ENCODE measurements at regions not wholly inside any gene's neighbourhood (a gene's known extent, or its start where the extent isn't known, plus 50 kb on each side); places are given as distances from the start of the nearest gene placed in this dataset.

- dilution Hi-C loops (cut with MboI; ENCODE audit: extremely low pct_ligation_motif_present, low sequenced_read_pairs): no loop called here
- H3K4me3 ChIP-seq (replicated peaks in 1 of 3; ENCODE audit: insufficient read depth in 1 of 3, low read depth in 1 of 3, low read length in 3 of 3): no peak overlapping the region
- H3K4me2 ChIP-seq (ENCODE audit: insufficient read depth, low read length): no peak overlapping the region
- POLR2A ChIA-PET: no interaction called here
- H3K9ac ChIP-seq (replicated peaks; ENCODE audit: extremely low read depth, insufficient read depth, low read length): no peak overlapping the region
- intact Hi-C loops (cut with micrococcal nuclease): no loop called here
- H3K9me3 ChIP-seq (replicated peaks; ENCODE audit: control insufficient read depth, insufficient read depth, low read length): no peaks in the 10 kb centered on the region
- no peaks in the 10 kb centered on the region for H3K27me3 ChIP-seq (ENCODE audit: control insufficient read depth in 2 of 2, insufficient read depth in 2 of 2, low read length in 2 of 2)
- CTCF ChIA-PET: no interaction called here
- no peaks in the 10 kb centered on the region for H4K20me1 ChIP-seq (replicated peaks; ENCODE audit: control insufficient read depth, extremely low read depth, insufficient read depth, low read length)
- FAIRE-seq: no peak
- H3K27ac ChIP-seq (ENCODE audit: insufficient read depth, low read depth, low read length): no peak overlapping the region
- no peaks in the 10 kb centered on the region for H3K36me3 ChIP-seq (ENCODE audit: control insufficient read depth in 2 of 2, extremely low read depth in 1 of 2, insufficient read depth in 2 of 2, low read length in 2 of 2)
- no peaks in the 10 kb centered on the region for H3K9me1 ChIP-seq (replicated peaks; ENCODE audit: control insufficient read depth, extremely low read depth, insufficient read depth, low read length)
- TF ChIP-seq CTCF (IDR thresholded peaks at IDR 0.05; ENCODE audit: extremely low read depth in 1 of 2, insufficient read depth in 1 of 2, low read depth in 1 of 2, low read length in 2 of 2) (no peak), MAX (IDR thresholded peaks at IDR 0.05; ENCODE audit: insufficient read depth, insufficient read length) (no peak), GATA2 (IDR thresholded peaks at IDR 0.05; ENCODE audit: insufficient read depth, insufficient read length, low read depth, low read length) (no peak), JUN (IDR thresholded peaks at IDR 0.05; ENCODE audit: borderline replicate concordance, insufficient read depth, insufficient read length, low read depth) (no peak), POLR2A (IDR thresholded peaks at IDR 0.05; ENCODE audit: low read depth, low read length) (no peak), EZH2 (IDR thresholded peaks at IDR 0.05; ENCODE audit: borderline replicate concordance, low read depth, low read length, severe bottlenecking) (no peak), FOS (IDR thresholded peaks at IDR 0.05; ENCODE audit: borderline replicate concordance, insufficient read depth, low read length) (no peak), POLR2AphosphoS5 (IDR thresholded peaks at IDR 0.05; ENCODE audit: insufficient read depth, low read depth, low read length) (no peak), MYC (IDR thresholded peaks at IDR 0.05; ENCODE audit: low read depth, low read length) (no peak)
- no peak overlapping the region for H2AFZ ChIP-seq (ENCODE audit: low read depth, low read length)
- no TSS peak for BruUV-seq (replicated peaks)
- no peaks in the 10 kb centered on the region for H3K79me2 ChIP-seq (ENCODE audit: control insufficient read depth, insufficient read depth, low read length)
- H3K4me1 ChIP-seq (ENCODE audit: control insufficient read depth, extremely low read depth, insufficient read depth, low read length): no peaks in the 10 kb centered on the region
- no peak for DNase-seq (ENCODE audit: low read depth, low spot score)
These were observed 102.4 kb upstream of the ADRA2C start for GRCh38 chr4:3663791-3664190.

Data from endothelial cell of umbilical vein (primary cell).